HEK293 (cell line): ENCODE measurements at regions not wholly inside any gene's neighbourhood (a gene's known extent, or its start where the extent isn't known, plus 50 kb on each side); places are given as distances from the start of the nearest gene placed in this dataset.

Experiments used
- CTCF ChIA-PET: fragments of 350-600 bp; formaldehyde crosslinking; extraction: SDS; loops from one replicate; lab custom pipeline; 2021; ENCODE audit warnings: antibody characterized with exemption; lab: Yijun Ruan, JAX
- POLR2A ChIA-PET: fragments of 300-600 bp; formaldehyde crosslinking; extraction: SDS; loops from one replicate; lab custom pipeline; 2020; ENCODE audit warnings: antibody characterized with exemption, inconsistent platforms; lab: Yijun Ruan, JAX
- H3K27ac ChIP-seq: fragments of 200-500 bp; sonication (Bioruptor generic); 2 replicates; pipeline ENCODE4 v1.5.1; 2014; ENCODE audit warnings: low read depth, low read length, control low read depth, inconsistent platforms; ENCODE audit errors: extremely low read depth
- H3K36me3 ChIP-seq, 2 experiments: fragments of 200-500 bp in 1 of 2; sonication (Bioruptor generic) in 1 of 2; 1 replicate in 1 of 2; 2 replicates in 1 of 2; pipeline ENCODE4 v1.5.1; 2014 to 2017; ENCODE audit warnings: inconsistent platforms in 2 of 2, low read length in 2 of 2; ENCODE audit not compliant: control insufficient read depth in 2 of 2, insufficient read depth in 1 of 2
- H3K4me1 ChIP-seq: fragments of 200-500 bp; sonication (Bioruptor generic); 2 replicates; pipeline ENCODE4 v1.5.1; 2014; ENCODE audit warnings: mild to moderate bottlenecking, low read length, inconsistent platforms; ENCODE audit not compliant: control insufficient read depth, insufficient read depth
- H3K4me3 ChIP-seq: 2 replicates; pipeline ENCODE4 v1.5.1; 2011; ENCODE audit warnings: low read depth, mild to moderate bottlenecking, control low read depth, low read length, moderate library complexity
- H3K9me3 ChIP-seq: fragments of 200-500 bp; sonication (Bioruptor generic); 2 replicates; pipeline ENCODE4 v1.5.1; 2014; ENCODE audit warnings: low read depth, low read length, inconsistent platforms; ENCODE audit not compliant: control insufficient read depth, insufficient read depth
- BCL11A ChIP-seq: fragments of 450-650 bp; formaldehyde crosslinking; IDR thresholded peaks from 2 replicates; pipeline ENCODE4 v1.5.1; 2016; ENCODE audit warnings: low read depth, missing biosample characterization, missing genetic modification characterization
- KLF1 ChIP-seq: fragments of 450-650 bp; formaldehyde crosslinking; IDR thresholded peaks from 2 replicates; pipeline ENCODE4 v1.5.1; 2016; ENCODE audit warnings: missing biosample characterization, missing genetic modification characterization
- PRDM6 ChIP-seq: fragments of 450-650 bp; formaldehyde crosslinking; IDR thresholded peaks from 2 replicates; pipeline ENCODE4 v1.5.1; 2017; ENCODE audit warnings: missing biosample characterization, missing genetic modification characterization
- ZFP41 ChIP-seq: fragments of 450-650 bp; formaldehyde crosslinking; IDR thresholded peaks from 2 replicates; pipeline ENCODE4 v1.5.1; 2016; ENCODE audit warnings: missing biosample characterization, missing genetic modification characterization, borderline replicate concordance
- ZNF112 ChIP-seq: fragments of 450-650 bp; formaldehyde crosslinking; IDR thresholded peaks from 2 replicates; pipeline ENCODE4 v1.5.0; 2017; ENCODE audit warnings: missing biosample characterization, missing genetic modification characterization
- ZNF148 ChIP-seq: fragments of 450-650 bp; formaldehyde crosslinking; IDR thresholded peaks from 2 replicates; pipeline ENCODE4 v1.5.0; 2017; ENCODE audit warnings: missing biosample characterization, missing genetic modification characterization, borderline replicate concordance
- ZNF211 ChIP-seq: fragments of 450-650 bp; formaldehyde crosslinking; IDR thresholded peaks from 2 replicates; pipeline ENCODE4 v1.5.1; 2016; ENCODE audit warnings: low read depth, missing biosample characterization, missing genetic modification characterization
- ZNF26 ChIP-seq: fragments of 450-650 bp; formaldehyde crosslinking; IDR thresholded peaks from 2 replicates; pipeline ENCODE4 v1.5.1; 2016; ENCODE audit warnings: missing biosample characterization, missing genetic modification characterization
- ZNF280D ChIP-seq: fragments of 450-650 bp; formaldehyde crosslinking; IDR thresholded peaks from 2 replicates; pipeline ENCODE4 v1.5.1; 2016; ENCODE audit warnings: missing biosample characterization, missing genetic modification characterization
- ZNF292 ChIP-seq: fragments of 450-650 bp; formaldehyde crosslinking; IDR thresholded peaks from 2 replicates; pipeline ENCODE4 v1.5.1; 2016; ENCODE audit warnings: low read depth, missing biosample characterization, missing genetic modification characterization, borderline replicate concordance
- ZNF302 ChIP-seq: fragments of 450-650 bp; formaldehyde crosslinking; IDR thresholded peaks from 2 replicates; pipeline ENCODE4 v1.5.1; 2016; ENCODE audit warnings: missing biosample characterization, missing genetic modification characterization, low read depth
- ZNF341 ChIP-seq: fragments of 450-650 bp; formaldehyde crosslinking; IDR thresholded peaks from 2 replicates; pipeline ENCODE4; 2016; ENCODE audit warnings: low read depth, missing biosample characterization, missing genetic modification characterization
- ZNF394 ChIP-seq: fragments of 450-650 bp; formaldehyde crosslinking; IDR thresholded peaks from 2 replicates; pipeline ENCODE4 v1.5.1; 2016; ENCODE audit warnings: missing biosample characterization, missing genetic modification characterization, mild to moderate bottlenecking, moderate library complexity, borderline replicate concordance
- ZNF416 ChIP-seq: fragments of 450-650 bp; formaldehyde crosslinking; IDR thresholded peaks from 2 replicates; pipeline ENCODE4 v1.5.1; 2016; ENCODE audit warnings: missing biosample characterization, missing genetic modification characterization
- ZNF624 ChIP-seq: fragments of 450-650 bp; formaldehyde crosslinking; IDR thresholded peaks from 2 replicates; pipeline ENCODE4 v1.5.1; 2017; ENCODE audit warnings: missing biosample characterization, missing genetic modification characterization
- ZNF626 ChIP-seq: fragments of 450-650 bp; sonication (Bioruptor Pico); formaldehyde crosslinking; IDR thresholded peaks from 2 replicates; pipeline ENCODE4 v1.5.1; 2018; ENCODE audit warnings: missing biosample characterization, missing genetic modification characterization, inconsistent platforms
- ZNF658 ChIP-seq: fragments of 450-650 bp; formaldehyde crosslinking; IDR thresholded peaks from 2 replicates; pipeline ENCODE4; 2016; ENCODE audit warnings: missing biosample characterization, missing genetic modification characterization
- ZNF660 ChIP-seq: fragments of 450-650 bp; IDR thresholded peaks from 2 replicates; pipeline ENCODE4 v1.5.1; 2018; ENCODE audit warnings: missing biosample characterization, mild to moderate bottlenecking, missing genetic modification characterization
- ZNF76 ChIP-seq: fragments of 450-650 bp; formaldehyde crosslinking; IDR thresholded peaks from 2 replicates; pipeline ENCODE4; 2016; ENCODE audit warnings: low read depth, missing biosample characterization, missing genetic modification characterization, borderline replicate concordance
- TF ChIP-seq, protein P1 (sequence below): fragments of 450-650 bp; formaldehyde crosslinking; IDR thresholded peaks from 2 replicates; pipeline ENCODE4 v1.5.1; 2016; ENCODE audit warnings: missing biosample characterization, missing genetic modification characterization
- TF ChIP-seq, protein P2 (sequence below): fragments of 450-650 bp; formaldehyde crosslinking; conservative IDR thresholded peaks from 2 replicates; pipeline ENCODE4 v1.5.1; 2016; ENCODE audit warnings: low read depth, missing biosample characterization, missing genetic modification characterization

- TF ChIP-seq ZNF341 (tag by site-specific recombination) (no peak), ZNF112 (no peak), ZNF416 (tag by site-specific recombination) (no peak), ZNF26 (tag by site-specific recombination) (no peak), ZNF394 (tag by site-specific recombination) (peak; percentile 47; the same call in 1 of the 2 replicates)
Measured at GRCh38 chr20:11364736-11365135, 553.0 kb upstream of the BTBD3 start (continued).

DNA sequence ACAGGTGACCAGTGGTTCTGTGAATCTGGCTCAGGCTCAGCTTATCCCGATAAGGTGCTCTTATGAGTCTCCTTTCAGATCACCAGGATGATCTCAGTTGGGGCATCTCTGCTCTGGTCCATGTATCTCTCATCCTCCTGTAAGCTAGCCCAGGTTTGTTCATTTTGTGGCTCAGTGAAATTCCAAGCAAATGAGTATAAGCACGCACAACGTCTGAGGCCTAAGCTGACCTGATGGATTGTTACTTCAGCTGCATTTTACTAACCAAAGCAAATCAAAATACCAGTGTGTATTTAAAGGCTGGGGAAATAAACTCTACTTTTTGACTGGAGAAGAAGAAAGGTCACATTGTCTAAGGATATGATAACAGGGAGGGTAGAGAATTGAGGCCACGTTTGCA lies 551.0 kb upstream of the BTBD3 start:
- H3K4me1 ChIP-seq: no peaks in the 10 kb centered on the region
- H3K4me3 ChIP-seq: no peak overlapping the region
- POLR2A ChIA-PET: no interaction called here
- H3K9me3 ChIP-seq: no peaks in the 10 kb centered on the region
- CTCF ChIA-PET: interaction anchor here (0.7 kb wide), 1 partner anchor 177 kb away, joined by 3 read pairs; no protein-coding TSS in a partner anchor
- no peak overlapping the region for H3K27ac ChIP-seq
- no peaks in the 10 kb centered on the region for H3K36me3 ChIP-seq
- TF ChIP-seq PRDM6 (tag by site-specific recombination): no peak
- TF ChIP-seq ZFP41 (tag by site-specific recombination): no peak
- no peak for TF ChIP-seq ZNF624
- TF ChIP-seq, protein P1, sequence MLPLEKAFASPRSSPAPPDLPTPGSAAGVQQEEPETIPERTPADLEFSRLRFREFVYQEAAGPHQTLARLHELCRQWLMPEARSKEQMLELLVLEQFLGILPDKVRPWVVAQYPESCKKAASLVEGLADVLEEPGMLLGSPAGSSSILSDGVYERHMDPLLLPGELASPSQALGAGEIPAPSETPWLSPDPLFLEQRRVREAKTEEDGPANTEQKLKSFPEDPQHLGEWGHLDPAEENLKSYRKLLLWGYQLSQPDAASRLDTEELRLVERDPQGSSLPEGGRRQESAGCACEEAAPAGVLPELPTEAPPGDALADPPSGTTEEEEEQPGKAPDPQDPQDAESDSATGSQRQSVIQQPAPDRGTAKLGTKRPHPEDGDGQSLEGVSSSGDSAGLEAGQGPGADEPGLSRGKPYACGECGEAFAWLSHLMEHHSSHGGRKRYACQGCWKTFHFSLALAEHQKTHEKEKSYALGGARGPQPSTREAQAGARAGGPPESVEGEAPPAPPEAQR (tag by site-specific recombination): no peak
- TF ChIP-seq, protein P2, sequence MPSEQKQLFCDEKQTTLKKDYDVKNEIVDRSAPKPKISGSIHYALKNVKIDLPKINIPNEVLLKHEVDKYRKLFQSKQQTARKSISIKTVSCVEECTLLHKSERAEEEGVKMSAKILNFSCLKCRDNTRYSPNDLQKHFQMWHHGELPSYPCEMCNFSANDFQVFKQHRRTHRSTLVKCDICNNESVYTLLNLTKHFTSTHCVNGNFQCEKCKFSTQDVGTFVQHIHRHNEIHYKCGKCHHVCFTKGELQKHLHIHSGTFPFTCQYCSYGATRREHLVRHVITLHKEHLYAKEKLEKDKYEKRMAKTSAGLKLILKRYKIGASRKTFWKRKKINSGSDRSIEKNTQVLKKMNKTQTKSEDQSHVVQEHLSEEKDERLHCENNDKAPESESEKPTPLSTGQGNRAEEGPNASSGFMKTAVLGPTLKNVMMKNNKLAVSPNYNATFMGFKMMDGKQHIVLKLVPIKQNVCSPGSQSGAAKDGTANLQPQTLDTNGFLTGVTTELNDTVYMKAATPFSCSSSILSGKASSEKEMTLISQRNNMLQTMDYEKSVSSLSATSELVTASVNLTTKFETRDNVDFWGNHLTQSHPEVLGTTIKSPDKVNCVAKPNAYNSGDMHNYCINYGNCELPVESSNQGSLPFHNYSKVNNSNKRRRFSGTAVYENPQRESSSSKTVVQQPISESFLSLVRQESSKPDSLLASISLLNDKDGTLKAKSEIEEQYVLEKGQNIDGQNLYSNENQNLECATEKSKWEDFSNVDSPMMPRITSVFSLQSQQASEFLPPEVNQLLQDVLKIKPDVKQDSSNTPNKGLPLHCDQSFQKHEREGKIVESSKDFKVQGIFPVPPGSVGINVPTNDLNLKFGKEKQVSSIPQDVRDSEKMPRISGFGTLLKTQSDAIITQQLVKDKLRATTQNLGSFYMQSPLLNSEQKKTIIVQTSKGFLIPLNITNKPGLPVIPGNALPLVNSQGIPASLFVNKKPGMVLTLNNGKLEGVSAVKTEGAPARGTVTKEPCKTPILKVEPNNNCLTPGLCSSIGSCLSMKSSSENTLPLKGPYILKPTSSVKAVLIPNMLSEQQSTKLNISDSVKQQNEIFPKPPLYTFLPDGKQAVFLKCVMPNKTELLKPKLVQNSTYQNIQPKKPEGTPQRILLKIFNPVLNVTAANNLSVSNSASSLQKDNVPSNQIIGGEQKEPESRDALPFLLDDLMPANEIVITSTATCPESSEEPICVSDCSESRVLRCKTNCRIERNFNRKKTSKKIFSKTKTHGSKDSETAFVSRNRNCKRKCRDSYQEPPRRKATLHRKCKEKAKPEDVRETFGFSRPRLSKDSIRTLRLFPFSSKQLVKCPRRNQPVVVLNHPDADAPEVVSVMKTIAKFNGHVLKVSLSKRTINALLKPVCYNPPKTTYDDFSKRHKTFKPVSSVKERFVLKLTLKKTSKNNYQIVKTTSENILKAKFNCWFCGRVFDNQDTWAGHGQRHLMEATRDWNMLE: no peak
- TF ChIP-seq BCL11A: no peak
- no peak for TF ChIP-seq ZNF76 (tag by site-specific recombination)
- TF ChIP-seq ZNF658 (tag by site-specific recombination): no peak
- TF ChIP-seq ZNF302 (tag by site-specific recombination): no peak
- no peak for TF ChIP-seq ZNF292
- TF ChIP-seq ZNF626 (tag by site-specific recombination): no peak
- no peak for TF ChIP-seq ZNF148 (tag by site-specific recombination)
- TF ChIP-seq KLF1 (tag by site-specific recombination): no peak
- TF ChIP-seq ZNF660 (tag by site-specific recombination): no peak
- TF ChIP-seq ZNF280D (tag by site-specific recombination): no peak
- TF ChIP-seq ZNF211 (tag by site-specific recombination): no peak
